PC-9 (cell line): ENCODE measurements at regions not wholly inside any gene's neighbourhood (a gene's known extent, or its start where the extent isn't known, plus 50 kb on each side); places are given as distances from the start of the nearest gene placed in this dataset.

Experiments
- BruUV-seq: library from RNA; stranded (reverse); fragments of 400-500 nt; replicated peaks from 2 replicates; lab custom pipeline; 2021; lab: Mats Ljungman, UMichigan
- CTCF ChIA-PET: fragments of 300-600 bp; sonication (Branson Sonifier 250); formaldehyde crosslinking; loops from one replicate; lab custom pipeline; 2022; ENCODE audit warnings: antibody characterized with exemption; lab: Charles Lee
- POLR2A ChIA-PET: fragments of 300-600 bp; sonication (Branson Sonifier 250); formaldehyde crosslinking; loops from one replicate; lab custom pipeline; 2022; ENCODE audit warnings: antibody characterized with exemption; ENCODE audit not compliant: unreplicated experiment; lab: Charles Lee
- DNase-seq, 2 experiments: peaks; one replicate each; pipeline versions ENCODE4 v3.0.0 to v3.0.0-alpha.2; 2015 to 2022; ENCODE audit warnings: mixed read lengths in 1 of 2
- H2AFZ ChIP-seq: fragments of 200-600 bp; sonication (generic); 2 replicates; pipeline ENCODE4 v1.8.1; 2017; ENCODE audit warnings: antibody characterized with exemption
- H3F3A ChIP-seq: fragments of 200-600 bp; sonication (generic); 2 replicates; pipeline ENCODE4 v1.8.1; 2017; ENCODE audit warnings: antibody characterized with exemption, mild to moderate bottlenecking, low read depth; ENCODE audit not compliant: insufficient read depth
- H3K27ac ChIP-seq: fragments of 200-600 bp; sonication (generic); 2 replicates; pipeline ENCODE4 v1.6.1; 2016; ENCODE audit warnings: mixed run types
- H3K27me3 ChIP-seq: fragments of 200-600 bp; sonication (generic); 2 replicates; pipeline ENCODE4 v1.6.1; 2016; ENCODE audit warnings: low read depth, mixed run types; ENCODE audit not compliant: insufficient read depth
- H3K36me3 ChIP-seq: fragments of 200-600 bp; sonication (generic); 2 replicates; pipeline ENCODE4 v1.6.1; 2016; ENCODE audit warnings: low read depth, mixed run types
- H3K4me1 ChIP-seq: fragments of 200-600 bp; sonication (generic); replicated peaks from 2 replicates; pipeline ENCODE4 v1.6.1; 2016; ENCODE audit warnings: mixed run types; ENCODE audit not compliant: insufficient read depth
- H3K4me2 ChIP-seq: fragments of 200-600 bp; sonication (generic); 2 replicates; pipeline ENCODE4 v1.6.1; 2017; ENCODE audit warnings: mixed run types
- H3K4me3 ChIP-seq: fragments of 200-600 bp; sonication (generic); 2 replicates; pipeline ENCODE4 v1.6.1; 2016; ENCODE audit warnings: mixed run types
- H3K79me2 ChIP-seq: fragments of 200-600 bp; sonication (generic); 2 replicates; pipeline ENCODE4 v1.6.1; 2017; ENCODE audit warnings: low read depth, mixed run types
- H3K9me2 ChIP-seq: fragments of 200-600 bp; sonication (generic); 2 replicates; pipeline ENCODE4 v1.8.1; 2017; ENCODE audit warnings: mild to moderate bottlenecking; ENCODE audit not compliant: insufficient read depth
- H3K9me3 ChIP-seq: fragments of 200-600 bp; sonication (generic); 2 replicates; pipeline ENCODE4 v1.8.1; 2016; ENCODE audit warnings: low read depth; ENCODE audit not compliant: insufficient read depth
- H4K20me1 ChIP-seq: fragments of 200-600 bp; sonication (generic); 2 replicates; pipeline ENCODE4 v1.8.1; 2017; ENCODE audit not compliant: insufficient read depth
- EZH2 ChIP-seq: fragments of 200-600 bp; sonication (generic); IDR thresholded peaks from 2 replicates; pipeline ENCODE4 v1.8.0; 2017; ENCODE audit warnings: antibody characterized with exemption, low read depth
- intact Hi-C: fragments of 100-400 bp; cut with micrococcal nuclease; formaldehyde crosslinking; loops from one replicate; pipeline ENCODE4 v1.10.0; 2022; ENCODE audit not compliant: unreplicated experiment
- TF ChIP-seq, protein P1 (sequence below): fragments of 200-600 bp; sonication (generic); conservative IDR thresholded peaks from 2 replicates; pipeline ENCODE4 v1.6.1; 2017; ENCODE audit warnings: mixed run types, antibody characterized with exemption, mild to moderate bottlenecking, moderate library complexity

DNA sequence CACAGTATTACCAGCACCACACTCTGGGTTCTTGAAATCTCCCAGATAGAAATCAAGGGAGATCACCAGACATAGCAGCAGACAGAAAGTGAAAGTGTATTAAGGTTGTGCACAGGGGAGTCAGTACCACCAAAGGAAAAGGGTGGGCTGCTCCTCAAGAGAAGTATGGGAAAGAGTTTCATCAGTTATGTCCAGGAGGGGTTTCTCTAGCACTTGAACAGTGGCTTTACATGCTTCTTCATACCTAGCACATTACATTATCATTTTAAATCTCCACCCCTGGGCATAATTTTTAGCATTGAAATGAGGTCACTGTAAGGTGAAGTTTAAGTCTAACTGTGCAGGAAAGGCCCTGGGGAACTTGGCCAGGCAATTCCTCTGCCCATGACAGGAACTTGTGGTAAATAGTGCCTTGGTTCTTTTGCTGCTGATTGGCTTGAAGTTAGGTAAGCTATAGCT lies 601.0 kb downstream of the NUF2 start:
- Histone ChIP-seq H2AFZ (0 out of 2 replicates have a peak overlapping the region, but pooled peaks have one; percentile 39), H3K79me2 (no peaks in the 10 kb centered on the region), H3K9me2 (no peaks in the 10 kb centered on the region), H3F3A (no peaks in the 10 kb centered on the region), H3K9me3 (no peaks in the 10 kb centered on the region), H3K4me2 (peak overlapping the region; percentile 40; the same call in 1 of the 2 replicates), H3K27me3 (no peaks in the 10 kb centered on the region), H3K4me3 (no peak overlapping the region), H3K4me1 (no peaks in the 10 kb centered on the region), H3K27ac (no peak overlapping the region), H4K20me1 (no peaks in the 10 kb centered on the region), H3K36me3 (no peaks in the 10 kb centered on the region)
- intact Hi-C loops: no loop called here
- DNase-seq: no peak
- no TSS peak for BruUV-seq
- TF ChIP-seq EZH2: no peak
- TF ChIP-seq, protein P1, sequence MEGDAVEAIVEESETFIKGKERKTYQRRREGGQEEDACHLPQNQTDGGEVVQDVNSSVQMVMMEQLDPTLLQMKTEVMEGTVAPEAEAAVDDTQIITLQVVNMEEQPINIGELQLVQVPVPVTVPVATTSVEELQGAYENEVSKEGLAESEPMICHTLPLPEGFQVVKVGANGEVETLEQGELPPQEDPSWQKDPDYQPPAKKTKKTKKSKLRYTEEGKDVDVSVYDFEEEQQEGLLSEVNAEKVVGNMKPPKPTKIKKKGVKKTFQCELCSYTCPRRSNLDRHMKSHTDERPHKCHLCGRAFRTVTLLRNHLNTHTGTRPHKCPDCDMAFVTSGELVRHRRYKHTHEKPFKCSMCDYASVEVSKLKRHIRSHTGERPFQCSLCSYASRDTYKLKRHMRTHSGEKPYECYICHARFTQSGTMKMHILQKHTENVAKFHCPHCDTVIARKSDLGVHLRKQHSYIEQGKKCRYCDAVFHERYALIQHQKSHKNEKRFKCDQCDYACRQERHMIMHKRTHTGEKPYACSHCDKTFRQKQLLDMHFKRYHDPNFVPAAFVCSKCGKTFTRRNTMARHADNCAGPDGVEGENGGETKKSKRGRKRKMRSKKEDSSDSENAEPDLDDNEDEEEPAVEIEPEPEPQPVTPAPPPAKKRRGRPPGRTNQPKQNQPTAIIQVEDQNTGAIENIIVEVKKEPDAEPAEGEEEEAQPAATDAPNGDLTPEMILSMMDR: no peak
- POLR2A ChIA-PET: no interaction called here
- CTCF ChIA-PET: no interaction called here

DNA sequence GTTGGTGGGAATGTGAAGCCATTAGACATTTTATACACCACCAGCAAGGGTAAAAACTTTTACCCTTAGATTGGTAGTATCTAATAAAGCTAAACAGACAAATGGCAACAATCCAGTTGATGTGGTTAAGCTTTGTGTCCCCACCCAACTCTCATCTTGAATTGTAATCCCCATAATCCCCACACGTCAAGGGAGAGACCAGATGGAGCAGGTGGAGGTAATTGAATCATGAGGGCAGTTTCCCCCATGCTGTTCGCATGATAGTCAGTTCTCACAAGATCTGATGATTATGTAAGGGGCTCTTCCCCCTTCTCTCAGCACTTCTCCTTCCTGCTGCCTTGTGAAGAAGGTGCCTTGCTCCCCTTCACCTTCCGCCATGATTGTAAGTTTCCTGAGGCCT lies 602.3 kb downstream of the NUF2 start:
- Histone ChIP-seq H3K4me3 (no peak overlapping the region), H3K36me3 (no peaks in the 10 kb centered on the region), H3K27me3 (no peaks in the 10 kb centered on the region), H4K20me1 (no peaks in the 10 kb centered on the region), H3K27ac (no peak overlapping the region), H3K9me2 (no peaks in the 10 kb centered on the region), H3F3A (no peaks in the 10 kb centered on the region), H3K79me2 (no peaks in the 10 kb centered on the region), H3K4me2 (no peak overlapping the region), H3K9me3 (no peaks in the 10 kb centered on the region), H2AFZ (no peak overlapping the region), H3K4me1 (no peaks in the 10 kb centered on the region)
- intact Hi-C loops: no loop called here
- TF ChIP-seq, protein P1: no peak
- TF ChIP-seq EZH2: no peak
- ChIA-PET CTCF (no interaction called here), POLR2A (interaction anchor here (0.6 kb wide), 1 partner anchor 277 kb away, joined by 3 read pairs; no protein-coding TSS in a partner anchor)
- no peak for DNase-seq
- no TSS peak for BruUV-seq

DNA sequence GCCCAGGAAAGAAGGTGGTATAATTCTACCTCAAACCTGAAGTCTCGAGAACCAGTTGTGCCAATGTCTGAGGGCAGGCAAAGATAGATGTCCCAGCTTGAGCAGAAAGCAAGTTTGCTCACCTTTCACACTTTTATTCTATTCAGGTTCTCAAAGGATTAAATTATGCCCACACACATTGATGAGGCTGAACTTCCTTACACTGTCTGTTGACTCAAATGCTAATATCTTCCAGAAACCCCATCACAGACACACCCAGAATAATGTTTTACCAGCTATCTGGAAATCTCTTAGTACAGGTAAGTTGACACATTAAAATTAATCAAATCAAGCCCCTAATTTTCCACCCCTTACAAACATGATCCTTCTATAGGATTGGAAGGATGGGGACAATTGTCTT lies 605.7 kb downstream of the NUF2 start:
- intact Hi-C loops: no loop called here
- ChIA-PET POLR2A (no interaction called here), CTCF (no interaction called here)
- no peak overlapping the region for H3K4me3 ChIP-seq
- H3K9me3 ChIP-seq: no peaks in the 10 kb centered on the region
- no peak overlapping the region for H3K4me2 ChIP-seq
- TF ChIP-seq, protein P1: no peak
- no peak for TF ChIP-seq EZH2
- no peaks in the 10 kb centered on the region for H3K9me2 ChIP-seq
- H3K79me2 ChIP-seq: no peaks in the 10 kb centered on the region
- no peaks in the 10 kb centered on the region for H4K20me1 ChIP-seq
- no TSS peak for BruUV-seq
- H3F3A ChIP-seq: no peaks in the 10 kb centered on the region
- no peak overlapping the region for H2AFZ ChIP-seq
- H3K27ac ChIP-seq: no peak overlapping the region
- DNase-seq: no peak
- H3K27me3 ChIP-seq: no peaks in the 10 kb centered on the region
- H3K4me1 ChIP-seq: no peaks in the 10 kb centered on the region
- no peaks in the 10 kb centered on the region for H3K36me3 ChIP-seq
